ENCODE measurements at regions not wholly inside any gene's neighbourhood (a gene's known extent, or its start where the extent isn't known, plus 50 kb on each side); places are given as distances from the start of the nearest gene placed in this dataset.

DNA sequence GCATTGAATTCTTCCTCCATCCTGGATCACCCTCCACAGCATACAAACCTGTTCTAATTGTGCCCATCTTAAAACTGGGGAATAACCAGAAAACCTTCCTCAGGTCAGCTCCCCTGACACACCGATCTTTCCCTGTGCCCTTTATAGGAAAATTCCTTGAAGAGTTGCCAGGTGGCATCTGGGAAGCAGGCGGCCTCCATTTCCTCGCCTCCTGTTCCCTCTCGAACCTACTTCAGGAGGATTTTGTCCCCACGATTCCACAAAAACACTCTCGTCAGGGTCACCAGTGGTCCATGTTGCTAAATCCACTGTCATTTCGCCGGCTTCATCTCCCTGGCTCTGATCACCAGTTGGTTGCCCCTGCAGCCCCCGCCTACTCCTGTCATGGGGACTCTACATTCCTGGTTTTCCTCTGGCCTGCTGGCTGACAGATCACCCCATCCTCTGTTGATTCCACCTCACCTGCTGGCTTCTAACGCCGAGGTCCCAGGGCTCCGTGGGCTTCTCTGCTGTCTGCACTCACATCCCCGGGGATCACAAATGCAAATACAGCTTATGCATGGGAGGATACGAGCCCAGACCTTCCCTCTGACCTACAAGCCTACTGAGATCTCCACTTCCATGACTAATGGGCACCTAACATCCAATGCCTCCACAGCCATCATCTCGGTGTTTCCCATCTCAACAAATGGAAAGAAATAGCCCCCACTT, 92.5 kb upstream of the PRDM11 start:
- DNase-seq (ENCODE audit: low read depth) = no peak
- no peak overlapping the region for H3K4me3 ChIP-seq (ENCODE audit: low read length)
- no peak for TF ChIP-seq CTCF (conservative IDR thresholded peaks at IDR 0.05; ENCODE audit: low read depth, low read length)

GRCh38 chr11:45054956-45055355, 91.5 kb upstream of the PRDM11 start:
- no peak overlapping the region for H3K4me3 ChIP-seq (ENCODE audit: low read length)
- DNase-seq (ENCODE audit: low read depth) = no peak
- TF ChIP-seq CTCF (conservative IDR thresholded peaks at IDR 0.05; ENCODE audit: low read depth, low read length) = no peak

DNA sequence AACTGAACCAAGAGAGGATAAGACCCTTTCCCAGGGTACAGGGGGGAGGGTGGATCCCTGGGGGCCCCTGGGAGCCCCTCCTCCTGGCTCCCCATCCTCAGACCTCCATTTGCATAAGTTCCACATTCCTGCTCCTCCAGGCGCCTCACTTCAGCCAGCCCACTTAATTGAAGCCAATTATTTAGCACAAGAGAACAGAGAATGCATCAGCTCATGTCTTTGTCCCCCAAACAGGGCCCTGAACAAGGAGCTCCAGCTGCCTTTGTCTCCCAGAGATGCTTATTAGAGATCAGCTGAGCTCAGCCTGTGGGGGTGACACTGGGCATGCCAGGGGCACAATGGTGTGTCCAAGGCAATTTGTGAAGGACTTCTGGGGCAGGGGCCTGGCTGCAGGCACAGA, 89.9 kb upstream of the PRDM11 start:
- no peak for DNase-seq (ENCODE audit: low read depth)
- H3K4me3 ChIP-seq (ENCODE audit: low read length) = no peak overlapping the region
- TF ChIP-seq CTCF (conservative IDR thresholded peaks at IDR 0.05; ENCODE audit: low read depth, low read length) = no peak

DNA sequence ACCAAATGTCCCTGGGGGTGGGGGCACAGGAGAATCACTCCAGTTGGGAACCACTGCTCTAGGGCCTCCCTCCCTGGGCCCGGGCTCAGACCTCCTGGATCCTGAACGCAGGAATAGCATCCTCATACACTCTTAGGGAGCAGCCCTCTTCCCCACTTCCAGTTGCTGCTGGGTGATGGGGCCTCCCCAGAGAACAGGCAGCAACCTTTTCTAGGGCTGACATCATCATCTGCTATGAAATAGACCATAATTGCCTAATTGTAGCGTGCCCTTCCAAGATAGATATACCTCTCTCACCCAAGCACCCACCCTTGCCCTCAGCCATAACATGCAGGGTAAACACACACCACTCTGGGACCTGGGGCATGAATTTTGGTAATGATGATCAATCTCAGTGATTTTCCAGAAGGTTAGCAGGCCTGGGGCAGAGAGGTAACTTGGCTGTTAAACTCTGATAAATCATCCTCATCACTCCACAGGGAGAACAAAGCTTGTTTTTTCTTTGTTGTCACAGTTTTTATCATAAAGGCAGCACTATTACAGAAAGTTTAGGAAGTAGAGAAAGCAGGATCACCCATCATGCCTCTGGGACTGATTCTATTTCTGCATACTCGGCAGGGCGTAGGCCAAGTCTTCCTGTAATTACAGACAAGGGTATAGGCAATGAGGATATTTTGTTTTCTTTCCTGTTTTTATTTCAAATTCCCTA, 88.3 kb upstream of the PRDM11 start:
- DNase-seq (ENCODE audit: low read depth) = no peak
- no peak overlapping the region for H3K4me3 ChIP-seq (ENCODE audit: low read length)
- no peak for TF ChIP-seq CTCF (conservative IDR thresholded peaks at IDR 0.05; ENCODE audit: low read depth, low read length)

DNA sequence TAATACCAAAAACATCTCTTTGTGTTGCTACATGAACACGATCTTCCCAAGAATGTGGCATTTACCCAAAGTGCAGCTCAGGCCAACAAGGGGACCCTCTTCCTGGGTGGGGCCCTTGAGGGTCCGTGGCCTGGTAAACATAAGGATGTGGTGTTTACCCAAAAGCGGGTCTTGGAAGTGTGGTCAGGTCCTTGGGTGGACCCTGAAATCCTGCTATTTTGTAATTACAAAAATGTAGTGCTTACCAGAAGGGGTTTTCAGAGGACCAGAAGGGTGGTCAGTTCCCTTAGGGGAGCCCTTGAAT, 87.8 kb upstream of the PRDM11 start:
- no peak for TF ChIP-seq CTCF (conservative IDR thresholded peaks at IDR 0.05; ENCODE audit: low read depth, low read length)
- DNase-seq (ENCODE audit: low read depth) = no peak
- no peak overlapping the region for H3K4me3 ChIP-seq (ENCODE audit: low read length)

GRCh38 chr11:45060707-45061106, 85.7 kb upstream of the PRDM11 start:
- DNase-seq (ENCODE audit: low read depth) = no peak
- H3K4me3 ChIP-seq (ENCODE audit: low read length) = no peak overlapping the region
- TF ChIP-seq CTCF (conservative IDR thresholded peaks at IDR 0.05; ENCODE audit: low read depth, low read length) = no peak

- no peak overlapping the region for H3K4me3 ChIP-seq (ENCODE audit: low read length)
- no peak for TF ChIP-seq CTCF (conservative IDR thresholded peaks at IDR 0.05; ENCODE audit: low read depth, low read length)
- no peak for DNase-seq (ENCODE audit: low read depth)
These were observed 84.8 kb upstream of the PRDM11 start for GRCh38 chr11:45061641-45062040.
